KOPT-K1 (cell line): ENCODE measurements at regions not wholly inside any gene's neighbourhood (a gene's known extent, or its start where the extent isn't known, plus 50 kb on each side); places are given as distances from the start of the nearest gene placed in this dataset.
"Not testable (repeated sequence)": the region's sequence is repeated elsewhere in the genome, so short reads cannot be mapped to it uniquely, and the experiment has no call there.

Source experiments
- H3K27ac ChIP-seq: fragments of 200-600 bp; sonication (generic); 2 replicates; pipeline ENCODE4 v1.5.1; 2016; ENCODE audit warnings: antibody characterized with exemption, mild to moderate bottlenecking, low read depth, low read length; ENCODE audit not compliant: poor library complexity, severe bottlenecking
- H3K36me3 ChIP-seq: fragments of 200-600 bp; sonication (generic); 2 replicates; pipeline ENCODE4 v1.5.1; 2017; ENCODE audit warnings: antibody characterized with exemption, mild to moderate bottlenecking, low read length, moderate library complexity; ENCODE audit not compliant: insufficient read depth
- H3K9me3 ChIP-seq: fragments of 200-600 bp; sonication (generic); 2 replicates; pipeline ENCODE4 v1.5.1; 2017; ENCODE audit warnings: antibody characterized with exemption, low read length, mild to moderate bottlenecking; ENCODE audit not compliant: insufficient read depth, poor library complexity, severe bottlenecking

GRCh38 chr2:176567361-176567760 is 298.1 kb downstream of the MTX2 start:
- H3K9me3 ChIP-seq = no peaks in the 10 kb centered on the region
- no peak overlapping the region for H3K27ac ChIP-seq
- H3K36me3 ChIP-seq = no peaks in the 10 kb centered on the region

GRCh38 chr2:176569574-176569973 is 300.3 kb downstream of the MTX2 start:
- Histone ChIP-seq H3K27ac (no peak overlapping the region), H3K9me3 (no peaks in the 10 kb centered on the region), H3K36me3 (no peaks in the 10 kb centered on the region)

- Histone ChIP-seq H3K27ac (no peak overlapping the region), H3K9me3 (no peaks in the 10 kb centered on the region), H3K36me3 (no peaks in the 10 kb centered on the region)
Observed at GRCh38 chr2:176573612-176574483, 304.6 kb downstream of the MTX2 start.

- no peak overlapping the region for H3K27ac ChIP-seq
- H3K9me3 ChIP-seq = no peaks in the 10 kb centered on the region
- no peaks in the 10 kb centered on the region for H3K36me3 ChIP-seq
Observed at GRCh38 chr2:176574484-176575236, 305.4 kb downstream of the MTX2 start.

- Histone ChIP-seq H3K27ac (no peak overlapping the region), H3K9me3 (no peaks in the 10 kb centered on the region), H3K36me3 (no peaks in the 10 kb centered on the region)
Observed at GRCh38 chr2:176575237-176575744, 306.0 kb downstream of the MTX2 start.

GRCh38 chr2:176577054-176577453 is 307.8 kb downstream of the MTX2 start:
- no peaks in the 10 kb centered on the region for H3K9me3 ChIP-seq
- no peak overlapping the region for H3K27ac ChIP-seq
- no peaks in the 10 kb centered on the region for H3K36me3 ChIP-seq

- not testable (repeated sequence) for H3K9me3 ChIP-seq, H3K36me3 ChIP-seq, H3K27ac ChIP-seq
Observed at GRCh38 chr2:176578292-176578691, 309.1 kb downstream of the MTX2 start.

- Histone ChIP-seq H3K27ac (no peak overlapping the region), H3K36me3 (no peaks in the 10 kb centered on the region), H3K9me3 (no peaks in the 10 kb centered on the region)
Observed at GRCh38 chr2:176579608-176580007, 310.4 kb downstream of the MTX2 start.

GRCh38 chr2:176581557-176582165 is 312.4 kb downstream of the MTX2 start:
- Histone ChIP-seq H3K27ac (no peak overlapping the region), H3K9me3 (no peaks in the 10 kb centered on the region), H3K36me3 (no peaks in the 10 kb centered on the region)

- Histone ChIP-seq H3K9me3 (no peaks in the 10 kb centered on the region), H3K27ac (no peak overlapping the region), H3K36me3 (no peaks in the 10 kb centered on the region)
Observed at GRCh38 chr2:176582176-176582575, 312.9 kb downstream of the MTX2 start.

- no peaks in the 10 kb centered on the region for H3K9me3 ChIP-seq
- H3K27ac ChIP-seq = no peak overlapping the region
- no peaks in the 10 kb centered on the region for H3K36me3 ChIP-seq
Observed at GRCh38 chr2:176582990-176583481, 313.8 kb downstream of the MTX2 start.

- Histone ChIP-seq H3K36me3 (no peaks in the 10 kb centered on the region), H3K9me3 (no peaks in the 10 kb centered on the region), H3K27ac (no peak overlapping the region)
Observed at GRCh38 chr2:176583607-176584006, 314.4 kb downstream of the MTX2 start.

GRCh38 chr2:176584333-176584732 is 315.1 kb downstream of the MTX2 start:
- H3K36me3 ChIP-seq = no peaks in the 10 kb centered on the region
- H3K27ac ChIP-seq = no peak overlapping the region
- no peaks in the 10 kb centered on the region for H3K9me3 ChIP-seq

- Histone ChIP-seq H3K27ac (no peak overlapping the region), H3K9me3 (no peaks in the 10 kb centered on the region), H3K36me3 (no peaks in the 10 kb centered on the region)
Observed at GRCh38 chr2:176585291-176585690, 316.0 kb downstream of the MTX2 start.

GRCh38 chr2:176585791-176586190 is 316.5 kb downstream of the MTX2 start:
- Histone ChIP-seq H3K9me3 (no peaks in the 10 kb centered on the region), H3K27ac (no peak overlapping the region), H3K36me3 (no peaks in the 10 kb centered on the region)
